SK-N-SH treated with all-trans-retinoic acid at 6 μM for 48 hours (cell line): ENCODE measurements at regions not wholly inside any gene's neighbourhood (a gene's known extent, or its start where the extent isn't known, plus 50 kb on each side); places are given as distances from the start of the nearest gene placed in this dataset.
A peak's percentile ranks its signal among the peaks of the same experiment; 100 is the strongest.

Source experiments
- ATAC-seq: fragments of 200-7000 bp; cut with Tn5 transposase; 3 replicates; pipeline ENCODE4 v1.9.1; 2020; ENCODE audit warnings: mild to moderate bottlenecking, moderate library complexity
- CREB5 ChIP-seq: fragments of 250-450 bp; sonication (Bioruptor Pico); IDR thresholded peaks from 2 replicates; pipeline ENCODE4 v1.5.1; 2020; ENCODE audit warnings: low read depth, mild to moderate bottlenecking, moderate library complexity
- ESRRG ChIP-seq: fragments of 250-450 bp; sonication (Bioruptor Pico); IDR thresholded peaks from 2 replicates; pipeline ENCODE4 v1.6.1; 2021; ENCODE audit warnings: mild to moderate bottlenecking
- GLIS3 ChIP-seq: fragments of 250-450 bp; sonication (Bioruptor Pico); IDR thresholded peaks from 2 replicates; pipeline ENCODE4 v1.5.0; 2020; ENCODE audit warnings: mild to moderate bottlenecking, moderate library complexity
- ISL1 ChIP-seq: fragments of 250-450 bp; sonication (Bioruptor Pico); IDR thresholded peaks from 2 replicates; pipeline ENCODE4 v2.1.2; 2022; ENCODE audit warnings: mild to moderate bottlenecking, moderate library complexity
- OSR1 ChIP-seq: fragments of 250-450 bp; sonication (Bioruptor Pico); IDR thresholded peaks from 2 replicates; pipeline ENCODE4 v1.8.0; 2022; ENCODE audit warnings: moderate library complexity, mild to moderate bottlenecking, inconsistent platforms
- PATZ1 ChIP-seq: fragments of 250-450 bp; sonication (Bioruptor Pico); IDR thresholded peaks from 2 replicates; pipeline ENCODE4 v1.8.0; 2020; ENCODE audit warnings: mild to moderate bottlenecking, moderate library complexity, borderline replicate concordance
- POU6F1 ChIP-seq: fragments of 250-450 bp; sonication (Bioruptor Pico); IDR thresholded peaks from 2 replicates; pipeline ENCODE4 v1.8.0; 2021; ENCODE audit warnings: low read depth, mild to moderate bottlenecking, moderate library complexity, borderline replicate concordance
- RARB ChIP-seq: fragments of 250-450 bp; sonication (Bioruptor Pico); IDR thresholded peaks from 2 replicates; pipeline ENCODE4 v1.8.0; 2021; ENCODE audit warnings: mild to moderate bottlenecking, moderate library complexity
- TCF4 ChIP-seq: fragments of 250-450 bp; sonication (Bioruptor Pico); IDR thresholded peaks from 2 replicates; pipeline ENCODE4 v1.8.0; 2021; ENCODE audit warnings: mild to moderate bottlenecking, moderate library complexity, borderline replicate concordance
- TOX ChIP-seq: fragments of 250-450 bp; sonication (Bioruptor Pico); IDR thresholded peaks from 2 replicates; pipeline ENCODE4 v1.8.0; 2021; ENCODE audit warnings: mild to moderate bottlenecking, moderate library complexity, borderline replicate concordance
- TSHZ2 ChIP-seq: fragments of 250-450 bp; sonication (Bioruptor Pico); IDR thresholded peaks from 2 replicates; pipeline ENCODE4 v1.5.0; 2020; ENCODE audit warnings: mild to moderate bottlenecking, moderate library complexity
- ZFP3 ChIP-seq: fragments of 250-450 bp; sonication (Bioruptor Pico); IDR thresholded peaks from 2 replicates; pipeline ENCODE4 v1.5.0; 2020; ENCODE audit warnings: mild to moderate bottlenecking, moderate library complexity
- ZNF565 ChIP-seq: fragments of 450-650 bp; formaldehyde crosslinking; conservative IDR thresholded peaks from 2 replicates; pipeline ENCODE4 v1.5.0; 2020; ENCODE audit warnings: low read depth, mild to moderate bottlenecking, moderate library complexity
- ZNF70 ChIP-seq: fragments of 450-650 bp; formaldehyde crosslinking; IDR thresholded peaks from 2 replicates; pipeline ENCODE4 v1.5.0; 2020; ENCODE audit warnings: mild to moderate bottlenecking, moderate library complexity
- ZNF8 ChIP-seq: fragments of 450-650 bp; formaldehyde crosslinking; IDR thresholded peaks from 2 replicates; pipeline ENCODE4 v1.5.0; 2020; ENCODE audit warnings: mild to moderate bottlenecking, moderate library complexity

- ATAC-seq, result 0 out of 3 replicates have a peak, but pooled peaks have one; percentile 18
- TF ChIP-seq ZNF565 (CRISPR knock-in tag) (no peak), GLIS3 (CRISPR knock-in tag) (no peak), OSR1 (CRISPR knock-in tag) (no peak), ISL1 (CRISPR knock-in tag) (no peak), ZNF70 (no peak), ZFP3 (no peak), TSHZ2 (no peak), CREB5 (CRISPR knock-in tag) (no peak), ESRRG (no peak), TOX (CRISPR knock-in tag) (no peak), POU6F1 (CRISPR knock-in tag) (no peak), TCF4 (no peak), ZNF8 (CRISPR knock-in tag) (no peak), PATZ1 (CRISPR knock-in tag) (no peak), RARB (CRISPR knock-in tag) (no peak)
These were observed 58.2 kb upstream of the NUPR2 start for GRCh38 chr7:56174346-56174874.
